ENCODE measurements at regions not wholly inside any gene's neighbourhood (a gene's known extent, or its start where the extent isn't known, plus 50 kb on each side); places are given as distances from the start of the nearest gene placed in this dataset.

GRCh38 chr2:120785228-120785966, 49.7 kb downstream of the GLI2 start:
- DNase-seq (ENCODE audit: low spot score): no peak

- no peak for DNase-seq (ENCODE audit: low spot score)
These were observed 50.6 kb downstream of the GLI2 start for GRCh38 chr2:120786038-120786960.

- DNase-seq (ENCODE audit: low spot score): peak; percentile 61
These were observed 51.6 kb downstream of the GLI2 start for GRCh38 chr2:120787111-120787821.

- peak; percentile 76 for DNase-seq (ENCODE audit: low spot score)
These were observed 52.4 kb downstream of the GLI2 start for GRCh38 chr2:120787822-120788700.

GRCh38 chr2:120791243-120791961, 55.7 kb downstream of the GLI2 start:
- peak; percentile 21 for DNase-seq (ENCODE audit: low spot score)

GRCh38 chr2:120791962-120792297, 56.3 kb downstream of the GLI2 start:
- peak; percentile 33 for DNase-seq (ENCODE audit: low spot score)

- DNase-seq (ENCODE audit: low spot score): no peak
These were observed 58.2 kb downstream of the GLI2 start for GRCh38 chr2:120793682-120794403.

GRCh38 chr2:120794716-120795115, 59.0 kb downstream of the GLI2 start:
- DNase-seq (ENCODE audit: low spot score): peak; percentile 73

GRCh38 chr2:120796094-120796493, 60.4 kb downstream of the GLI2 start:
- DNase-seq (ENCODE audit: low spot score): no peak

GRCh38 chr2:120797421-120798221, 62.0 kb downstream of the GLI2 start:
- DNase-seq (ENCODE audit: low spot score): no peak

- DNase-seq (ENCODE audit: low spot score): no peak
These were observed 63.0 kb downstream of the GLI2 start for GRCh38 chr2:120798567-120799247.

GRCh38 chr2:120802158-120802557, 66.5 kb downstream of the GLI2 start:
- DNase-seq (ENCODE audit: low spot score): no peak

GRCh38 chr2:120802867-120803484, 67.3 kb downstream of the GLI2 start:
- DNase-seq (ENCODE audit: low spot score): peak; percentile 77

- no peak for DNase-seq (ENCODE audit: low spot score)
These were observed 68.2 kb downstream of the GLI2 start for GRCh38 chr2:120803764-120804335.

GRCh38 chr2:120804459-120804858, 68.8 kb downstream of the GLI2 start:
- no peak for DNase-seq (ENCODE audit: low spot score)

GRCh38 chr2:120805011-120805410, 69.3 kb downstream of the GLI2 start:
- no peak for DNase-seq (ENCODE audit: low spot score)

- peak; percentile 22 for DNase-seq (ENCODE audit: low spot score)
These were observed 69.9 kb downstream of the GLI2 start for GRCh38 chr2:120805602-120806001.

GRCh38 chr2:120807751-120808150, 72.1 kb downstream of the GLI2 start:
- peak; percentile 71 for DNase-seq (ENCODE audit: low spot score)

Data from umbilical cord (tissue), 1 donor.